Muscle of leg (tissue), 3 donors: ENCODE measurements at regions not wholly inside any gene's neighbourhood (a gene's known extent, or its start where the extent isn't known, plus 50 kb on each side); places are given as distances from the start of the nearest gene placed in this dataset.

ENCODE experiments used
- DNase-seq: peaks from one replicate; pipeline ENCODE4 v3.0.0; 2013
- H3K27ac ChIP-seq: one replicate; pipeline ENCODE4 v1.5.1; 2013; ENCODE audit warnings: mild to moderate bottlenecking, low read length, control low read depth
- H3K27me3 ChIP-seq: one replicate; pipeline ENCODE4 v1.6.1; 2013; ENCODE audit warnings: low read length; ENCODE audit not compliant: control insufficient read depth, insufficient read depth
- H3K36me3 ChIP-seq: one replicate; pipeline ENCODE4 v1.6.1; 2013; ENCODE audit warnings: low read length; ENCODE audit not compliant: control insufficient read depth, insufficient read depth
- H3K4me1 ChIP-seq: one replicate; pipeline ENCODE4 v1.6.1; 2013; ENCODE audit warnings: low read length; ENCODE audit not compliant: control insufficient read depth, insufficient read depth
- H3K4me3 ChIP-seq: one replicate; pipeline ENCODE4 v1.5.1; 2013; ENCODE audit warnings: low read length, control low read depth
- H3K9me3 ChIP-seq: replicated peaks from 2 replicates; pipeline ENCODE4 v1.6.1; 2013; ENCODE audit warnings: low read depth, low read length; ENCODE audit not compliant: control insufficient read depth
- WGBS: methylation state at CpG from one replicate; pipeline ENCODE4 v1.1.5; 2013; ENCODE audit warnings: missing lambda C conversion rate; ENCODE audit not compliant: insufficient coverage; 5-methylcytosine and 5-hydroxymethylcytosine counted together

DNA sequence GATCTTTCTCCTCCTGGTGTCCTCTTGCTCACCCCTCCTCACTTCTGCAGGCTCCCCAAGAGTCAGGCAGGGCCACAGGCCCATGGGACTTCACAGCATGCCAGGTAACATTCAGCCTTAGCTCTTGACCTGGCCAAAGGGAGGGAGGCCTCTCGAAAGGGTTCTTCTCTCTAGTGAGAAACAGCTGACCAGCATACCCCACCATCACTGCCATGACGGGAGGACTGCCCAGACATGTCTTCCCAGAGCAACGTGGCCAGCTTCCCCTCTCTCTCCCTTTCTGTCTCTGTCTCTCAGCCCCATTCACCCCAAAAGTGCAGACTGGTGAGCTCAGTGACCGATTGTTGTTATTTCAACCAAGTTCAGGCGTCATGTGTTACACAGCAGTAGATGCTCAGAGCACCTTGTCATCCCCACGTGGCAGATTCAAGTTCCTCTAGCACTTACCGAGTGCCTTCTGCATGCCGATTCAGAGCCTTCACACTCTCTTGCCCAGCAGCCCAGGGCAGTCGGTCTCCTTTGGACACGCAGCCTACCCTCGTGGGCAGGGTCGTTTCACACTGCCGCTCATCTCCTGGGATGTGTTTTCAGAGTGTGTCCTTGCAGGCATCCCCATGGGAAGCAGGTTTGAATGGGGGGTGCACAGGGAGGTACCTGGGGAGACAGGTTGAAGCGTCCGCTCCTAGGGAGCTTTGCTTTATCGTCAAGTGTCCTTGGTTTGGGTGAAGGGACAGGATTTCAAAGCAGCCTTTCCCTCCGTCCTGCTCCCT lies 259.9 kb downstream of the NDUFA10 start:
- Histone ChIP-seq H3K36me3 (no peaks in the 10 kb centered on the region), H3K4me3 (no peak overlapping the region), H3K27ac (no peak overlapping the region), H3K27me3 (peaks cover 11% of the 10 kb centered on the region), H3K4me1 (peaks cover 19% of the 10 kb centered on the region), H3K9me3 (peaks cover 4% of the 10 kb centered on the region)
- no peak for DNase-seq
- 87% methylated on average over 14 of the region's 17 CpGs for WGBS

- H3K9me3 ChIP-seq: peaks cover 4% of the 10 kb centered on the region
- DNase-seq: peak; percentile 50
- H3K27ac ChIP-seq: peak overlapping the region; percentile 47
- no peak overlapping the region for H3K4me3 ChIP-seq
- H3K36me3 ChIP-seq: no peaks in the 10 kb centered on the region
- peaks cover 11% of the 10 kb centered on the region for H3K27me3 ChIP-seq
- WGBS: 72% methylated on average over 13 of the region's 13 CpGs
- H3K4me1 ChIP-seq: peaks cover 16% of the 10 kb centered on the region
Measured at GRCh38 chr2:239763433-239764097, 261.6 kb downstream of the NDUFA10 start.

DNA sequence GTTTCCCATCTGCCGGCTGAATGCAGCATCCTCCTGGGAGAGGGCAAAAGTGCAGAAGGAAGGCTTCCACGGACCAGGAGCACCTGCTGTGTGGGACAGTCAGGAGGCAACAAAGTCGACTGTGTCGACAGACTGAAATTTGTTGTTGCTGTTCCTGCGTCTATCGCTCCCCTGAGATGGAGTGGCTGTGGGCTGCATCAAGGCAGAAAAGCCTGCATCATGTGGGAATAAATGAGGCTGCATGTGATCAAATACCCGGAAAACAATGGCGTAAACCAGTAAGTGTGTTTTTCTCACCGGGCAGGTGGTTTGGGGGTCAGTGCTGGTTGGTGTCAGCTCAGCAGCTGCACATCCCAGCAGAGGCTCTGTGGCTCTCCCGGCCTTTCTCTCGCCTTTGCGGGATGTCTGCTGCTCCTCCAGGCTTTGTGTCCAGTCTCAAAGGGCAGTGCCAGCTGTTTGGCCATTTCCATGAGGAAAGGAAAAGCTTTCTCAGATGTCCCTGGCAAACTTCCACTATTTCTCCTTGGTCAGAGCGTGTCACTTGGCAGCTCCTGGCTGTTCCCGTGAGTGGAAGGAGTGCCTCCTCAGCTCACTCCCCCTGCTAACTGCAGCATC lies 262.4 kb downstream of the NDUFA10 start:
- peak; percentile 75 for DNase-seq
- Histone ChIP-seq H3K27ac (peak overlapping the region; percentile 47), H3K4me1 (peaks cover 22% of the 10 kb centered on the region), H3K9me3 (peaks cover 4% of the 10 kb centered on the region), H3K4me3 (no peak overlapping the region), H3K36me3 (no peaks in the 10 kb centered on the region), H3K27me3 (peaks cover 11% of the 10 kb centered on the region)
- WGBS: 37% methylated on average over 14 of the region's 14 CpGs

GRCh38 chr2:239762106-239762505 lies 263.0 kb downstream of the NDUFA10 start:
- Histone ChIP-seq H3K27me3 (peaks cover 11% of the 10 kb centered on the region), H3K9me3 (peaks cover 4% of the 10 kb centered on the region), H3K36me3 (no peaks in the 10 kb centered on the region), H3K4me3 (no peak overlapping the region), H3K27ac (no peak overlapping the region), H3K4me1 (peaks cover 25% of the 10 kb centered on the region)
- WGBS: 100% methylated on average over 1 of the region's 2 CpGs
- DNase-seq: no peak

DNA sequence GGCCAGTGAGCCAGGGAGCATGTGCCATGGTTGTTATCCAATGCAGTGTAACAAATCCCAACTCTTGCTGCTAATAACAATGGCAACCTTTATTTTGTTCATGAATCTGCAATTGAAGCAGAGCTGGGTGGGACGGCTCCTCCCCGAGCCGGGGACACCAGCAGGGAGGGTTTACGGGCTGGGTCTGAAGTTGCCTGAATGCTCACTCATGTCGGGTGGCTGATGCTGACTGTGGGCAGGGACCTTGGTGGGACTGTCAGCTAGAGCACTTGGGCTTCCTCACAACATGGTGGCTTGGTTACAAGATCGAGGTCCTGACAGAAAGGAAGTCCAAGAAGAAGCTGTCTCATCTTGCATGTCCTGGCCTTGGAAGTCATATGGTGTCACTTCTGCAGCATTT lies 264.5 kb downstream of the NDUFA10 start:
- Histone ChIP-seq H3K4me3 (no peak overlapping the region), H3K27ac (no peak overlapping the region), H3K36me3 (no peaks in the 10 kb centered on the region), H3K4me1 (peaks cover 38% of the 10 kb centered on the region), H3K27me3 (peaks cover 7% of the 10 kb centered on the region), H3K9me3 (peaks cover 4% of the 10 kb centered on the region)
- WGBS: 88% methylated on average over 6 of the region's 6 CpGs
- no peak for DNase-seq

DNA sequence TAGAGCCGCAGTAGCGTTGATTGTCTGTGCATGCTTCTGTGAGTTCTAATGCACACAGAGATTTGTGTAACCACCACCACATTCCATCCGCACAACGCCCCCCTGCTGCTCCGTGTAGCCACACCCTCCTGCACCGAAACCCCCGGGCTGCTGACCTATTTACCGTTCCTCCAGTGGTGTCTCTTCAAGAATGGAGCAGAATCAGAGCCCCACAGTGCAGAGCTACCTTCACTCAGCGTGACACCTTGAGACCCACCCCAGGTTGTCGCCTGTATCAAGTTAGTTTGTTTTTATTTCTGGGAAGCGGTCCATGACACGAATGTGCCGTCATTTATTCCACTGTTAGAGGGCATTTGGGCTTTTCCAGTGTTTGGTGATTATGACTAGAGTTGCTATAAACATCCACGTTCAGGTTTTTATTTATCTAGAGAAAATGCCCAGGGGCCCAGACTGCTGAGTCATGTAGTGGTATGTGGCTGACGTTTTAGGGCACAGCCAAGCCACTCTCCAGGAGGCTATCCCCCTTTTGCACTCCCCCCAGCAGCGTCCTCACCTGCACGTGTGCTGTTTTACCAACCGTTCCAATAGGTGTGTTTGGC lies 266.8 kb downstream of the NDUFA10 start:
- Histone ChIP-seq H3K4me1 (peaks cover 36% of the 10 kb centered on the region), H3K27ac (no peak overlapping the region), H3K27me3 (peaks cover 4% of the 10 kb centered on the region), H3K4me3 (no peak overlapping the region), H3K36me3 (no peaks in the 10 kb centered on the region), H3K9me3 (peaks cover 4% of the 10 kb centered on the region)
- WGBS: 48% methylated on average over 11 of the region's 18 CpGs
- peak; percentile 52 for DNase-seq

GRCh38 chr2:239756790-239757760 lies 268.1 kb downstream of the NDUFA10 start:
- no peak overlapping the region for H3K4me3 ChIP-seq
- peak overlapping the region; percentile 71 for H3K27ac ChIP-seq
- H3K36me3 ChIP-seq: no peaks in the 10 kb centered on the region
- peak; percentile 95 for DNase-seq
- H3K27me3 ChIP-seq: peaks cover 2% of the 10 kb centered on the region
- H3K9me3 ChIP-seq: peaks cover 2% of the 10 kb centered on the region
- 41% methylated on average over 24 of the region's 31 CpGs for WGBS
- peaks cover 40% of the 10 kb centered on the region for H3K4me1 ChIP-seq

GRCh38 chr2:239756031-239756789 lies 268.9 kb downstream of the NDUFA10 start:
- WGBS: 51% methylated on average over 9 of the region's 10 CpGs
- Histone ChIP-seq H3K4me3 (no peak overlapping the region), H3K27me3 (no peaks in the 10 kb centered on the region), H3K9me3 (peaks cover 2% of the 10 kb centered on the region), H3K27ac (peak overlapping the region; percentile 71), H3K4me1 (peaks cover 48% of the 10 kb centered on the region), H3K36me3 (no peaks in the 10 kb centered on the region)
- no peak for DNase-seq

DNA sequence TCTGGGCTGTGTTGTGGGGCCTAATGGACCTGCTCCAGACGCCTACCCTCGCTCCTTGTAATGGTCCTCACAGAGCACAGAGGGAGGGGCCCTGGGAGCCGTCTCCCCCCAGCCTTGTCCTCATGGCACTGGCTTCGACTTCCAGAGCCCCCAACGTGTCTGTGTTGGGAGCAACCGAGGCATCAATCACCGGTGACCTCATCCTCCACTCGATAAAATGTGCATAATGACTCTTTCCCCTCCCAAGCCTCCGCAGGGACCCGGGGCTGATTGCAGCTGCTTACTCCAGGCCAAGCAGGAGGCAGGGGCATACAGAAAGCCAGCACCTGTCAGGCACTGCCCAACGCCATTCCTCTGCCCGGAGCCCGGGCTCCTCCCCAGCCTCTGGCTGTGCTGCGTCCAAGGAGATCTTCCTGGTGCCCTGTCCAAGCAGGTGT lies 271.7 kb downstream of the NDUFA10 start:
- Histone ChIP-seq H3K36me3 (no peaks in the 10 kb centered on the region), H3K4me3 (no peak overlapping the region), H3K4me1 (peaks cover 54% of the 10 kb centered on the region), H3K9me3 (no peaks in the 10 kb centered on the region), H3K27me3 (no peaks in the 10 kb centered on the region), H3K27ac (no peak overlapping the region)
- no peak for DNase-seq
- WGBS: 70% methylated on average over 11 of the region's 14 CpGs
